Breast epithelium (tissue), 3 donors: ENCODE measurements at regions not wholly inside any gene's neighbourhood (a gene's known extent, or its start where the extent isn't known, plus 50 kb on each side); places are given as distances from the start of the nearest gene placed in this dataset.

Experiments
- CTCF ChIP-seq, 3 donors: fragments of 450-650 bp; IDR thresholded peaks; one replicate each; pipeline ENCODE4 v1.5.1; 2016 to 2017; ENCODE audit warnings: antibody characterized with exemption in 3 of 3, mild to moderate bottlenecking in 3 of 3, moderate library complexity in 3 of 3
- POLR2A ChIP-seq: fragments of 450-650 bp; IDR thresholded peaks from one replicate; pipeline ENCODE4 v1.6.1; 2016; ENCODE audit warnings: antibody characterized with exemption, mild to moderate bottlenecking, moderate library complexity
- POLR2AphosphoS5 ChIP-seq, 3 donors: sonication (generic); formaldehyde crosslinking; IDR thresholded peaks; one replicate each; pipeline ENCODE4 v1.6.1; 2017; ENCODE audit warnings: antibody characterized with exemption in 3 of 3

- TF ChIP-seq CTCF (IDR thresholded peaks at IDR 0.05) (no peak), POLR2A (no peak), POLR2AphosphoS5 (IDR thresholded peaks at IDR 0.05) (no peak)
These were observed 440.4 kb upstream of the CDH20 start for GRCh38 chr18:60892855-60893254.
